T-helper 17 cell (primary cell): ENCODE measurements at regions not wholly inside any gene's neighbourhood (a gene's known extent, or its start where the extent isn't known, plus 50 kb on each side); places are given as distances from the start of the nearest gene placed in this dataset.

Experiments used
- ATAC-seq: fragments of 150-1000 bp; cut with Tn5 transposase; 2 replicates; pipeline ENCODE4 v1.10.0; 2021; ENCODE audit warnings: mild to moderate bottlenecking, moderate library complexity
- DNase-seq, 3 donors: peaks; one replicate each; pipeline versions ENCODE4 v3.0.0 to v3.0.0-alpha.2; 2020 to 2021
- H3K9me3 ChIP-seq: one replicate; pipeline ENCODE4 v1.7.0; 2013; ENCODE audit warnings: low read length, mild to moderate bottlenecking; ENCODE audit not compliant: control insufficient read depth, poor library complexity, severe bottlenecking
- H3K27ac Mint-ChIP-seq: one replicate; pipeline ENCODE4 v1.8.0; 2022; ENCODE audit warnings: mild to moderate bottlenecking, moderate library complexity, mixed read lengths
- H3K27me3 Mint-ChIP-seq: one replicate; pipeline ENCODE4 v1.8.0; 2022; ENCODE audit warnings: mixed read lengths
- H3K36me3 Mint-ChIP-seq: one replicate; pipeline ENCODE4 v1.8.0; 2022; ENCODE audit warnings: low read depth, mixed read lengths
- H3K4me1 Mint-ChIP-seq: one replicate; pipeline ENCODE4 v1.8.0; 2022; ENCODE audit warnings: mild to moderate bottlenecking, mixed read lengths
- H3K4me3 Mint-ChIP-seq: one replicate; pipeline ENCODE4 v1.8.0; 2022; ENCODE audit warnings: mild to moderate bottlenecking, moderate library complexity, mixed read lengths

GRCh38 chr18:24940416-24940815 lies 411.6 kb downstream of the ZNF521 start:
- no peaks in the 10 kb centered on the region for H3K4me1 Mint-ChIP-seq
- peaks cover 6% of the 10 kb centered on the region for H3K27me3 Mint-ChIP-seq
- ATAC-seq, result no peak
- H3K4me3 Mint-ChIP-seq, result no peak overlapping the region
- H3K36me3 Mint-ChIP-seq, result peaks cover 2% of the 10 kb centered on the region
- no peak overlapping the region for H3K27ac Mint-ChIP-seq
- no peak for DNase-seq
- no peaks in the 10 kb centered on the region for H3K9me3 ChIP-seq

GRCh38 chr18:24941174-24941951 lies 410.6 kb downstream of the ZNF521 start:
- DNase-seq (no peak), ATAC-seq (no peak)
- no peaks in the 10 kb centered on the region for H3K9me3 ChIP-seq
- Mint-ChIP-seq H3K27ac (no peak overlapping the region), H3K4me3 (no peak overlapping the region), H3K4me1 (no peaks in the 10 kb centered on the region), H3K27me3 (peaks cover under 1% of the 10 kb centered on the region), H3K36me3 (peaks cover 2% of the 10 kb centered on the region)

- DNase-seq, result no peak
- Mint-ChIP-seq H3K4me1 (no peaks in the 10 kb centered on the region), H3K36me3 (peaks cover 2% of the 10 kb centered on the region), H3K4me3 (no peak overlapping the region), H3K27ac (no peak overlapping the region), H3K27me3 (no peaks in the 10 kb centered on the region)
- no peaks in the 10 kb centered on the region for H3K9me3 ChIP-seq
- ATAC-seq, result no peak
Observed at GRCh38 chr18:24942144-24942543, 409.8 kb downstream of the ZNF521 start.

- ATAC-seq, result no peak
- no peak overlapping the region for H3K27ac Mint-ChIP-seq
- no peaks in the 10 kb centered on the region for H3K4me1 Mint-ChIP-seq
- H3K27me3 Mint-ChIP-seq, result no peaks in the 10 kb centered on the region
- peaks cover 2% of the 10 kb centered on the region for H3K36me3 Mint-ChIP-seq
- H3K9me3 ChIP-seq, result no peaks in the 10 kb centered on the region
- no peak overlapping the region for H3K4me3 Mint-ChIP-seq
- no peak for DNase-seq
Observed at GRCh38 chr18:24947521-24948305, 404.3 kb downstream of the ZNF521 start.

- ATAC-seq (no peak), DNase-seq (no peak)
- no peaks in the 10 kb centered on the region for H3K9me3 ChIP-seq
- Mint-ChIP-seq H3K27me3 (peaks cover 5% of the 10 kb centered on the region), H3K4me1 (no peaks in the 10 kb centered on the region), H3K27ac (no peak overlapping the region), H3K36me3 (no peaks in the 10 kb centered on the region), H3K4me3 (no peak overlapping the region)
Observed at GRCh38 chr18:24949908-24950307, 402.1 kb downstream of the ZNF521 start.

GRCh38 chr18:24954341-24954740 lies 397.6 kb downstream of the ZNF521 start:
- H3K27me3 Mint-ChIP-seq, result peaks cover 5% of the 10 kb centered on the region
- ATAC-seq, result no peak
- H3K27ac Mint-ChIP-seq, result no peak overlapping the region

GRCh38 chr18:24958001-24958400 lies 394.0 kb downstream of the ZNF521 start:
- ATAC-seq (no peak), DNase-seq (no peak)
- H3K36me3 Mint-ChIP-seq, result no peaks in the 10 kb centered on the region
- H3K9me3 ChIP-seq, result no peaks in the 10 kb centered on the region
- peaks cover 5% of the 10 kb centered on the region for H3K27me3 Mint-ChIP-seq
- no peak overlapping the region for H3K4me3 Mint-ChIP-seq
- H3K4me1 Mint-ChIP-seq, result no peaks in the 10 kb centered on the region
- no peak overlapping the region for H3K27ac Mint-ChIP-seq

More at GRCh38 chr18:24954341-24954740, 397.6 kb downstream of the ZNF521 start:
- Mint-ChIP-seq H3K4me1 (no peaks in the 10 kb centered on the region), H3K4me3 (no peak overlapping the region), H3K36me3 (no peaks in the 10 kb centered on the region)
- DNase-seq, result no peak
- H3K9me3 ChIP-seq, result no peaks in the 10 kb centered on the region

GRCh38 chr18:24959051-24959476 lies 392.9 kb downstream of the ZNF521 start:
- Mint-ChIP-seq H3K36me3 (no peaks in the 10 kb centered on the region), H3K27me3 (peaks cover 5% of the 10 kb centered on the region), H3K4me1 (no peaks in the 10 kb centered on the region), H3K27ac (no peak overlapping the region), H3K4me3 (no peak overlapping the region)
- H3K9me3 ChIP-seq, result no peaks in the 10 kb centered on the region
- ATAC-seq (no peak), DNase-seq (no peak)

GRCh38 chr18:24964216-24964615 lies 387.8 kb downstream of the ZNF521 start:
- H3K4me3 Mint-ChIP-seq, result no peak overlapping the region
- DNase-seq, result no peak

GRCh38 chr18:24968238-24968775 lies 383.7 kb downstream of the ZNF521 start:
- no peaks in the 10 kb centered on the region for H3K9me3 ChIP-seq
- no peaks in the 10 kb centered on the region for H3K36me3 Mint-ChIP-seq
- no peak overlapping the region for H3K4me3 Mint-ChIP-seq
- DNase-seq (no peak), ATAC-seq (no peak)
- no peak overlapping the region for H3K27ac Mint-ChIP-seq
- no peaks in the 10 kb centered on the region for H3K27me3 Mint-ChIP-seq
- no peaks in the 10 kb centered on the region for H3K4me1 Mint-ChIP-seq

More at GRCh38 chr18:24964216-24964615, 387.8 kb downstream of the ZNF521 start:
- Mint-ChIP-seq H3K36me3 (no peaks in the 10 kb centered on the region), H3K27me3 (no peaks in the 10 kb centered on the region), H3K27ac (no peak overlapping the region), H3K4me1 (no peaks in the 10 kb centered on the region)
- no peaks in the 10 kb centered on the region for H3K9me3 ChIP-seq
- ATAC-seq, result peak; percentile 61

GRCh38 chr18:24972577-24972976 lies 379.4 kb downstream of the ZNF521 start:
- DNase-seq, result no peak
- Mint-ChIP-seq H3K27me3 (no peaks in the 10 kb centered on the region), H3K27ac (no peak overlapping the region), H3K4me3 (no peak overlapping the region), H3K4me1 (no peaks in the 10 kb centered on the region), H3K36me3 (no peaks in the 10 kb centered on the region)
- H3K9me3 ChIP-seq, result no peaks in the 10 kb centered on the region
- ATAC-seq, result no peak

- H3K36me3 Mint-ChIP-seq, result no peaks in the 10 kb centered on the region
- no peak overlapping the region for H3K4me3 Mint-ChIP-seq
- DNase-seq (no peak), ATAC-seq (no peak)
- H3K9me3 ChIP-seq, result no peaks in the 10 kb centered on the region
- H3K4me1 Mint-ChIP-seq, result no peaks in the 10 kb centered on the region
- H3K27ac Mint-ChIP-seq, result no peak overlapping the region
- H3K27me3 Mint-ChIP-seq, result no peaks in the 10 kb centered on the region
Observed at GRCh38 chr18:24974431-24974830, 377.5 kb downstream of the ZNF521 start.

GRCh38 chr18:24975496-24976372 lies 376.2 kb downstream of the ZNF521 start:
- no peaks in the 10 kb centered on the region for H3K9me3 ChIP-seq
- no peak overlapping the region for H3K4me3 Mint-ChIP-seq
- no peak for ATAC-seq
- peaks cover 5% of the 10 kb centered on the region for H3K27me3 Mint-ChIP-seq
- H3K27ac Mint-ChIP-seq, result no peak overlapping the region
- no peaks in the 10 kb centered on the region for H3K36me3 Mint-ChIP-seq
- H3K4me1 Mint-ChIP-seq, result no peaks in the 10 kb centered on the region
- DNase-seq, result no peak
